GM12891 (cell line): ENCODE measurements at regions not wholly inside any gene's neighbourhood (a gene's known extent, or its start where the extent isn't known, plus 50 kb on each side); places are given as distances from the start of the nearest gene placed in this dataset.

ENCODE experiments used
- DNase-seq: peaks from one replicate; pipeline ENCODE4 v3.0.0; 2011; ENCODE audit warnings: low spot score; ENCODE audit not compliant: insufficient read length
- FAIRE-seq: peaks from 2 replicates; lab custom pipeline; 2011; peaks lifted over from hg19 to GRCh38; lab: Jason Lieb, UNC
- PAX5 ChIP-seq: IDR thresholded peaks from 2 replicates; pipeline ENCODE4 v1.6.1; 2011; ENCODE audit warnings: low read length, moderate library complexity, mild to moderate bottlenecking; ENCODE audit not compliant: insufficient read depth, severe bottlenecking
- POLR2A ChIP-seq: IDR thresholded peaks from 2 replicates; pipeline ENCODE4 v1.6.1; 2011; ENCODE audit warnings: low read depth, low read length, control low read depth
- POLR2AphosphoS5 ChIP-seq: IDR thresholded peaks from 2 replicates; pipeline ENCODE4 v1.6.1; 2011; ENCODE audit warnings: low read depth, low read length, control low read depth
- POU2F2 ChIP-seq: IDR thresholded peaks from 2 replicates; pipeline ENCODE4 v1.6.1; 2011; ENCODE audit warnings: low read depth, mild to moderate bottlenecking, control low read depth, low read length, moderate library complexity
- SPI1 ChIP-seq: IDR thresholded peaks from 2 replicates; pipeline ENCODE4 v1.6.1; 2011; ENCODE audit warnings: low read depth, low read length, control low read depth
- TAF1 ChIP-seq: IDR thresholded peaks from 2 replicates; pipeline ENCODE4 v1.6.1; 2011; ENCODE audit warnings: low read depth, low read length, control low read depth

DNA sequence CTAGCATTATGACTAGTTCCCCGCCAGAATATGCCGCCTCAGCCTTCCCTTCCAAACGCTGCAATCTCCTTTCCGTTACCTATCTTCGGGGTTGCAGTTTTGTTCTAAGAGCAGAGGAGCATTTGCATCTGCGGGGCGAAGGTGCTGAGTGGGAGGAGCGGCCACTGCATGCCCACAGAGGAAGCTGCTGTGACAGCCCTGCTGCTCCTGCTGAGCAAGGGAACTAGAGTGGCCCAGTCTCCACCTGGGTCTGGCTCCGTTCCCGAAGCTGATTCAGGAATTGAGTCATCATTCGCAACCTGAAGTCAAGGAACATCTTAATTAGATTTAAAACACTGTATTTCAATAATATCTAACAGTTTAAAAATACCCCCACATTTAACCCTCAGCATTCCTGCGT is 98.2 kb upstream of the TJP1 start:
- FAIRE-seq, result no peak
- DNase-seq, result no peak

DNA sequence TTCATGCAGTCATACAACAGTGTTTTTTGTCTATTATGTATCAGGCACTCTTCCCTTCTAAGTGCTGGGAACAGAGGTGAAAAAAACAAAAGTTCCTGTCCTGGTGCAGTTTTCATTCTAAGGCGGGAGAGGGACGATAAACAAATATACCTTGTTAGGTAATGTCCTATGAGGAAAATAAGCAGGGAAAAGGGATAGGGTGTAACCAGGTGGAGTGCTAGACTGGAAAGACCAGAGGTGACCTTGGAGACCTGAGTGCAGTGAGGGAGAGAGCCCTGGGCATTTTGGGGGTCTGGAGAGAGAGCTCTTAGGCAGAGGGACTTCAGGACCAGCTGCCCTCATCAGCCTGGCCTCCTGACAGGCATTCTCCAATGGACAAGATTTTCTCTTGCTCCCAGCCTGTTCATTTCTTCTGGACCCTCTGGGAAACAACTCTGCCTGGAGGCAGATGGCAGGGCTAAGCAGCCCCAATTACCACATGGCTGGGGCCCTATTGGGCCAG is 97.2 kb upstream of the TJP1 start:
- no peak for TF ChIP-seq POLR2AphosphoS5
- no peak for DNase-seq
- no peak for FAIRE-seq

More for the DNA sequence above, 98.2 kb upstream of the TJP1 start:
- TF ChIP-seq POU2F2, result no peak

DNA sequence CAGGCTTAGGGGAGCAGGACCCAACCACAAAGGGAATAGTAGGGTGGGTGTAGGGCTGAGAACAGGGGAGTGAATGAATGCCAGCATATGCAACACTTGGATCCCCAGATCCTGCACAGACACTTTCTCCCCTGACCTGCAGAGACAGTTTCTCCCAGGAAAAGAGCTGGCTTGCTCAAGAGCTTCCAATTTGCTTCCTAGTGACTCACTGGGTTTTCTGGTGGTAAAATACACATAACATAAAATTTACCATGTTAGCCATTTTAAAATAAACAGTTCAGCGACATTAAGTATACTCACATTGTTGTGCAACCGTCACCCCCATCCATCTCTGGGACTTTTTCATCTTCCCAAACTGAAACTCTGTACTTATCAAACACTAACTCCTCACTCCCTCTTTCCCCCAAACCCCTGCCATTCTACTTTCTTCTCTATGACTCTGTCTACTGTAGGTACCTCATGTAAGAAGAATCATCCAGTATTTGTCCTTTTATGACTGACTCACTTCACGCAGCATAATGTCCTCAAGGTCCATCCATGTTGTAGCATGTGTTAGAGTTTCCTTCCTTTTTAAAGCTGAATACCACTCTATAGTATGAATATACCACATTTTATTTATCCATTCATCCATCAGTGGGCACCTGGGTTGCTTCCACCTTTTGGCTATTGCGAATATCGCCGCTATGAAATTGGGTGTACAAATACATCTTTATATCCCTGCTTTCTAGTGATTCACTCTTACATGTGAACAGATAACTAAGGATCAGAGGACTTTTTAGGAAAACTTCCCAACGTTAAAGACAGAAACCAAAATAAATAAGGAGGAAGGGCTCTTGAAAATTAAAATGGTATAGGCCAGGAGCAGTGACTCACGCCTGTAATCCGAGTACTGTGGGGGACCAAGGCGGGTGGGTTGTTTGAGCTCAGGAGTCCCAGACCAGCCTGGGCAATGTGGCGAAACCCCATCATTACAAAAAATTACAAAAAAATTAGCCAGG is 95.6 kb upstream of the TJP1 start:
- TF ChIP-seq POU2F2 (no peak), POLR2A (no peak), PAX5 (no peak)
- no peak for FAIRE-seq
- no peak for DNase-seq

DNA sequence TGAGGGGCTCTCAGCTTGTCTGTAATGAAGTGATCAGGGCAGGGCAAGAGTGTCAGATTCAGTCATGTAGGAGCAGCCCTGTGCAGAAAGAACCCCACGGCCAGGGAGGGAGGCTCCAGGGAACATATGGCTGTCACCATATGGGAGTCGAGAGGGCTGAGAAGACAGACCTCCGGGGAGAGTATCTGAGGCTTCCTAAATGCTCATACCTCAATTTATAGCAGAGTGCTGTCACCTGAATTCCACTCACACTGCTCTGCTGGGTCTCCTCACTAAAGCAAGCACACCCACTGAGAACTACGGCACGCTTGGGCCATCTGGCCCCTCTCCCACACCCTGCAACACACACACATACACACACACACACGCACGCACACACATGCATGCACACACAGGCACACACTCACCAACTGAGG is 92.3 kb upstream of the TJP1 start:
- TF ChIP-seq POU2F2, result no peak
- TF ChIP-seq POLR2AphosphoS5, result no peak
- no peak for TF ChIP-seq TAF1
- TF ChIP-seq POLR2A, result no peak
- TF ChIP-seq PAX5, result no peak
- TF ChIP-seq SPI1, result no peak
- DNase-seq, result no peak
- FAIRE-seq, result no peak

DNA sequence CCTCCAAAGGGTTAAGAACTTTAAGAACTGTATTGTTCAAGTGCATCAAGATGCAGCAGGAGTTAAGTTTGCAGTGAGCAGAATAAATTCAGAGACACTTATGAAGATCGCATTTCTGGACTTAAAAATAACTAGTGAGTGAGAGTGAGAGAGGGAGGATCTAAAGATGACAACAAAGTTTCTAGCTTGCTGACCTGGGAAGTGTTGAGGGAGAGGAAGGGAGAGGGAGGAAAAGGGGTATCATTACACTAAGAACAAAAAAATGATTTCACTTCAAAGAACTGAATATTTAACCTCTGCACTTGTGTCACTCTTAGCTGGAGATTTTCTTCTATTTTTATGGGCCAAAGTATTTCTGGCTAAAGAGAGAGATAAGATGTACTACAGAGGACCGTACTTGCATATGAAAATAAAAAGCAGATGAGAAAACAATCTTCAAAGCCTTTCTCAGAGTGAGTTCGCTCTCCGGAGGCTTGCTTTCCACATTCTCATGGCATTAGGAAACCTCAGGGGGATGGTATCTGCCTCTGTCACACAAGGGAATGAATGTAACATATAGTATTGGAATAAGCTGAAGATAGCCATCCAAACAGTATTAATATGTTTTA is 91.4 kb upstream of the TJP1 start:
- FAIRE-seq, result no peak
- TF ChIP-seq POU2F2 (no peak), POLR2A (no peak), POLR2AphosphoS5 (no peak), PAX5 (no peak), TAF1 (no peak), SPI1 (no peak)
- no peak for DNase-seq

DNA sequence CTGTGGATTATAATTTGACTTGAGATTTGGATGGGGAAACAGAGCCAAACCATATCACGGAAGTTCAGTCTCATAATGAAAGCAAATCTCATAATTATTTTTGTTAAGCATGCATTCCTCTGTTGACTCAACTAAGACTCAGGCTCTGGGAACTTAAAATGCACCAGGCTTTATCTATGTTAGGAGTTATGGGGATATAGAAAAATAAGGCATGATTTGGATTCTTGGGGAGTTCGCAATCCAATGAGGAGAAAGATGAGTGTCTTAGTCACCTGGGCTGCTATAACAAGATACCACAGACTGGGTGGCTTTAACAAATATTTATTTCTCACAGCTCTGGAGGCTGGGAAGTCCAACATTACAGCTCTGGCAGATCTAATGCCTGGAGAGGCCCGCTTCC is 89.4 kb upstream of the TJP1 start:
- FAIRE-seq, result no peak
- no peak for TF ChIP-seq POLR2A
- no peak for TF ChIP-seq POU2F2
- no peak for TF ChIP-seq TAF1
- no peak for TF ChIP-seq SPI1
- TF ChIP-seq PAX5, result no peak
- no peak for TF ChIP-seq POLR2AphosphoS5
- no peak for DNase-seq

DNA sequence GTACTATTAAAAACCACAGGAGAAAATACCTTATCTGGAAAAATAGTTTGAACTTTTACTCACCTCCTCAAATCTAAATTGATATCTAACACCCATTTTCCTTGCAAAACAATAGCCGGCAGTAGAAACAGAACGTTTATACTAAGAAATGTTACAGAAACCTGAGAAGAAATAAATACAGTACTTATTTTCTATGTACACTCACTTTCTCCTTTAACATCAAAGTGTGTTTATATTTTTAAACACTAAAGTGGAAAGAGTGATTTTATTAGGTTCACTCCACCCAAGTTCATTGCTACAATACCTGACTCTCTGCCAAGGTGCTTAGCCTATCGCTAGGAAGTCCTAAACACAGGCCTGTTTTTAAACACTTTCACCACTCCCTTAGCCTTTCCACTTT is 87.8 kb upstream of the TJP1 start:
- no peak for TF ChIP-seq SPI1
- no peak for TF ChIP-seq TAF1
- TF ChIP-seq POU2F2, result no peak
- no peak for TF ChIP-seq POLR2A
- TF ChIP-seq POLR2AphosphoS5, result no peak
- TF ChIP-seq PAX5, result no peak

DNA sequence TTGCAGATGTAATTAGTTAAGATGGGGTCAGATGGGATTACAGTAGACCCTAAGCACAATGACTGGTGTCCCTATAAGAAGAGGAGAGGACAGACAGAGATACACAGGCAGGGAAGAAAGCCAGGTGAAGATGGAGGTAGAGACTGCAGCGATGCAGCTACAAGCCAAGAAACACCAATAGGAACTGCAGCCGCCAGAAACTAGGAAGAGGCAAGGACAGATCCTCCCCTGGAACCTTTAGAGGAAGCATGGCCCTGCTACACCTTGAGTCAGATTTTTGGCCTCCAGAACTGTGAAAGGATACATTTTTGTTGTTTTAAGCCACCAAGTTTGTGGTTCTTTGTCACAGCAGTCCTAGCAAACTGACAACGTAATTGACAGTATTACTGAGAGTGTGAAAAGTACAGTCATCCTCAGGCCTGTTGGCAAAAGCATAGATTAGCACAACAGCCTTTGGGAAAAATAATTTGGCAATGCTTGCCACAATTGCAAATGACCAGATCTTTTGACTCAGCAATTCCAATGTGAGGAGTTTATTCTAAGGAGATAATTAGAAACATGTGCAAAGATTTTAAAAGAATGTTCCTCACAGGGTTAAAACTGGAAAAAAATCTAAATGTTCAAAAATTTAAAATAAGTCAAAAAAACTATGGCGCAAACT is 82.6 kb upstream of the TJP1 start:
- FAIRE-seq (no peak), DNase-seq (no peak)
- TF ChIP-seq SPI1 (no peak), TAF1 (no peak), PAX5 (no peak), POLR2A (no peak), POLR2AphosphoS5 (no peak), POU2F2 (no peak)

More for the DNA sequence above, 87.8 kb upstream of the TJP1 start:
- DNase-seq (no peak), FAIRE-seq (no peak)

DNA sequence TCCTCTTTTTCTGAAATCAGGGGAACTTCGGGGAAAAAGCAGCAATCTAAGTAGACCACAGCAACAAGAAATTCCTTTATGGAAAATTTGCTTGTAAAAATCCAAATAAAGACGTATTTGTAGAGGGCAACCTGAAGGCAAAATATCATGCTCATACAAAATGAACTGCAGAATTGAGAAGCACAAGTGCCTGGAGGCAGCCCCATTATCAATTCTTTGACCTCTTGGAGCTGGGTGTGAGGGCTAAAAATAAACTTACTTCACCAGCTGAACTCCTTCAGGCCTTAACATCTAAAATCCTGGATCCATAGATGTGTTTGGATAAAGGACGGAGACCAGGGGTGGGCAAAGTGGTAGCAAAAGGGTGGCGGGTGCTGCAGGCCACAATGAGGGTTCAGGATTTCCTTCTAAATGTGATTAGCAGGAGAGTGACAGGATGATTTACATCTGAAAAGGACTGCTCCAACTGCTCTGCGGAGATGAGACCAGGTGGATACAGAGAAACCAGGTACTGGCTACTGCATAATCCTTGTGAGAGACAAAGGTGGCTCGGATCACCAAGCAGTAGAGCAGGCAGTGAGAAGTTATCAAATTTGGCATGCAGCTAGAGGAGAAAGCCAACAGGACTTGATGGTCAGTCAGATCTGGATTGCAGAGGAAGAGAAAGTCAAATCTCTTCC is 81.7 kb upstream of the TJP1 start:
- FAIRE-seq (no peak), DNase-seq (no peak)
- TF ChIP-seq POLR2AphosphoS5 (no peak), PAX5 (no peak), POU2F2 (no peak), POLR2A (no peak)

DNA sequence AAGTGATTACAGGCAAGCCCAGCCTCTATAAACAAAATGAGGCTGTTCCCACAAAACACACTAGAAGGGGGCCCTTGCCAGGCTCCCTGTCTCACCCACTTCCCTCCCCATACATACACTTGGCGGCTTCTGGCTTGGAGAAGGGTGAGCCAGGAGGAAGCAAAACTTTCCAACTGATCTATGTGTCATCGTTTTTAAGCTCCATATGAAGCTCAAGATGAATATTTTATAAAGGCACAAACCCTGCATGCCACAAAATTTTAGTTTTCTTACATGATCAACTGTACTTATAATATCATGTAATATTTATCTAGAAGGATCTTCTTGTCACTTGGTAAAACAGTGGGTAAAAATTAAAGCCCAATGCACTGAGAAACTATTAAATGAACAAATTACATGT is 80.8 kb upstream of the TJP1 start:
- no peak for TF ChIP-seq TAF1
- no peak for TF ChIP-seq PAX5
- TF ChIP-seq SPI1, result no peak
- FAIRE-seq, result no peak

More for the DNA sequence above, 80.8 kb upstream of the TJP1 start:
- DNase-seq, result no peak
